ENCODE measurements at regions not wholly inside any gene's neighbourhood (a gene's known extent, or its start where the extent isn't known, plus 50 kb on each side); places are given as distances from the start of the nearest gene placed in this dataset.

GRCh38 chr4:81789158-81789557 is 317.5 kb upstream of the RASGEF1B start:
- H2AK5ac ChIP-seq (ENCODE audit: low read depth, low read length): no peak overlapping the region
- H3K9ac ChIP-seq (replicated peaks in 1 of 4; ENCODE audit: extremely low read depth in 1 of 4, low read depth in 3 of 4, low read length in 3 of 4): no peak overlapping the region
- H3K4me2 ChIP-seq (ENCODE audit: insufficient read depth in 1 of 2, low read depth in 2 of 2, low read length in 2 of 2): no peak overlapping the region
- H4K5ac ChIP-seq (ENCODE audit: insufficient read length, low read depth, low read length): no peak overlapping the region
- no peak overlapping the region for H4K91ac ChIP-seq (replicated peaks; ENCODE audit: insufficient read length, low read length)
- H2AFZ ChIP-seq (ENCODE audit: low read length): no peak overlapping the region
- no peaks in the 10 kb centered on the region for H4K20me1 ChIP-seq (replicated peaks in 1 of 2; ENCODE audit: control insufficient read depth in 1 of 2, insufficient read depth in 2 of 2, low read length in 2 of 2)
- H3K23ac ChIP-seq (ENCODE audit: insufficient read length): no peak overlapping the region
- no peak overlapping the region for H3K56ac ChIP-seq (replicated peaks; ENCODE audit: insufficient read length, low read depth, low read length)
- POLR2A ChIA-PET (ENCODE audit: partially characterized antibody): interaction anchor here (1.3 kb wide), 1 partner anchor 9 kb away, joined by 5 read pairs; no protein-coding TSS in a partner anchor
- H3K4me1 ChIP-seq (replicated peaks in 1 of 4; ENCODE audit: control insufficient read depth in 3 of 4, insufficient read depth in 4 of 4, low read length in 3 of 4): no peaks in the 10 kb centered on the region
- no peak overlapping the region for H2BK15ac ChIP-seq (ENCODE audit: low read length)
- DNase-seq (ENCODE audit: low read depth in 1 of 2, low spot score in 2 of 2) (no peak), FAIRE-seq (no peak)
- H3K18ac ChIP-seq (ENCODE audit: extremely low read depth, low read length): no peak overlapping the region
- no peak overlapping the region for H4K8ac ChIP-seq (ENCODE audit: extremely low read depth, insufficient read depth, low read length)
- H3K9me3 ChIP-seq (ENCODE audit: insufficient read depth in 2 of 2, low read depth in 1 of 2, low read length in 1 of 2): no peaks in the 10 kb centered on the region
- CTCF ChIA-PET (ENCODE audit: partially characterized antibody): no interaction called here
- no peak overlapping the region for H3K14ac ChIP-seq (ENCODE audit: insufficient read length)
- H2BK12ac ChIP-seq (ENCODE audit: low read depth, low read length): no peak overlapping the region
- no peak for TF ChIP-seq NRF1 (IDR thresholded peaks at IDR 0.05; ENCODE audit: low read depth, low read length)
- H3K27me3 ChIP-seq (replicated peaks in 1 of 4; ENCODE audit: control insufficient read depth in 3 of 4, extremely low read depth in 1 of 4, insufficient read depth in 3 of 4, low read length in 3 of 4): no peaks in the 10 kb centered on the region
- H3K79me2 ChIP-seq (ENCODE audit: control insufficient read depth in 1 of 2, insufficient read depth in 2 of 2, low read length in 2 of 2): no peaks in the 10 kb centered on the region
- H3K4me3 ChIP-seq (ENCODE audit: extremely low read depth in 1 of 4, insufficient read depth in 2 of 4, low read depth in 3 of 4, low read length in 4 of 4): no peak overlapping the region
- H3K79me1 ChIP-seq (ENCODE audit: low read depth, low read length): no peaks in the 10 kb centered on the region
- H2BK120ac ChIP-seq (replicated peaks; ENCODE audit: low read depth, low read length): no peak overlapping the region
- no peak overlapping the region for H2BK5ac ChIP-seq (ENCODE audit: low read depth, low read length)
- no peaks in the 10 kb centered on the region; the same call in 1 of the 2 replicates for H3K23me2 ChIP-seq (ENCODE audit: low read depth, low read length)
- no peak overlapping the region for H3K27ac ChIP-seq (ENCODE audit: low read depth, low read length)
- no peak overlapping the region for H2BK20ac ChIP-seq (ENCODE audit: low read length)
- H3K4ac ChIP-seq (replicated peaks; ENCODE audit: insufficient read length, low read depth, low read length): no peak overlapping the region
- no peaks in the 10 kb centered on the region for H3K36me3 ChIP-seq (ENCODE audit: control insufficient read depth in 2 of 4, insufficient read depth in 4 of 4, low read length in 3 of 4)

Data from H1 (cell line).